ENCODE measurements at regions not wholly inside any gene's neighbourhood (a gene's known extent, or its start where the extent isn't known, plus 50 kb on each side); places are given as distances from the start of the nearest gene placed in this dataset.

DNA sequence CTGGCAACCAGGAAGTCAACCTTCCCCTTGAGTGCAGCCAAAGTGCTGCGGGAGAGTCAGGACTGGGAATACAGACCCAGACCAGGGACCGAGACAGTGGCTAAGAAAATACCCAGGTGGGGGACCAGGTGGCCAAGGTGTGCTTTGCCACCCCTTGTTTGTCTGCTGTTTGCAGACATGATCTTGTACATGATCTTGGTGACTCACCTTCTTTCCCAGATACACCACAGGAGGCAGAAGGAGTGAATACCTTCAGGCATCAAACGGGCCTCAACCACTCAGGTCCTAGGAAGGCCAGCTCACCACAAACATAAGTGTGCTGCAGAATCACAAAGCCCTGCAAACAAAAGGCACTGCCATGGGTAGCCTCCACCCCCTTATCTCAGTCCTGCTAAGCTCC is 62.0 kb downstream of the CNGA2 start:
- TF ChIP-seq CTCF (conservative IDR thresholded peaks at IDR 0.05; ENCODE audit: low read depth, low read length) = no peak
- no peak overlapping the region for H3K4me3 ChIP-seq (ENCODE audit: low read length)
- no peak for DNase-seq (ENCODE audit: low read depth)

DNA sequence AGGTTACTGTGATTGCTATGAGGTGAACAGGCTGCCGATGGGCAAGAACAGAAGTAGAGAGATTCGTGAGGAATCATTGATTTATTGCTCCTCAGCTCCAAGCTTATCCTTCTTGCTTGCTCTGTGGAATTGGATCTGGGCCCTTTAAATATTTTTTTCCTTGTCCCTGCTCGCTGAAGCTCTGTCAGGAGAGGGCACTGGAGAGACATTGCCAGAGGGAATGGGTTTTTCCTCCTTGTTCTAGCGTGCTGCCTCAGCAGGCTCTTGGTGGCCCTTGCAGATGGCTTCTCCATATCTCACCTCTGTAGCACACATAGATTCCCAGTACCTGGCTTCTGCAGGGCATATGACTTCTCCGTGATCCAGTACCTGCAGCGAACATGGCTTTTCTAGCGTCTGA is 67.4 kb downstream of the CNGA2 start:
- H3K4me3 ChIP-seq (ENCODE audit: low read length) = no peak overlapping the region
- peak; percentile 20 for TF ChIP-seq CTCF (conservative IDR thresholded peaks at IDR 0.05; ENCODE audit: low read depth, low read length)
- DNase-seq (ENCODE audit: low read depth) = no peak

GRCh38 chrX:151806967-151807540 is 72.5 kb downstream of the CNGA2 start:
- no peak overlapping the region for H3K4me3 ChIP-seq (ENCODE audit: low read length)
- DNase-seq (ENCODE audit: low read depth) = no peak
- no peak for TF ChIP-seq CTCF (conservative IDR thresholded peaks at IDR 0.05; ENCODE audit: low read depth, low read length)

GRCh38 chrX:151812661-151813060 is 78.1 kb downstream of the CNGA2 start:
- no peak for TF ChIP-seq CTCF (conservative IDR thresholded peaks at IDR 0.05; ENCODE audit: low read depth, low read length)
- no peak overlapping the region for H3K4me3 ChIP-seq (ENCODE audit: low read length)
- no peak for DNase-seq (ENCODE audit: low read depth)

GRCh38 chrX:151814767-151815166 is 80.2 kb downstream of the CNGA2 start:
- no peak for DNase-seq (ENCODE audit: low read depth)
- no peak for TF ChIP-seq CTCF (conservative IDR thresholded peaks at IDR 0.05; ENCODE audit: low read depth, low read length)
- H3K4me3 ChIP-seq (ENCODE audit: low read length) = no peak overlapping the region

DNA sequence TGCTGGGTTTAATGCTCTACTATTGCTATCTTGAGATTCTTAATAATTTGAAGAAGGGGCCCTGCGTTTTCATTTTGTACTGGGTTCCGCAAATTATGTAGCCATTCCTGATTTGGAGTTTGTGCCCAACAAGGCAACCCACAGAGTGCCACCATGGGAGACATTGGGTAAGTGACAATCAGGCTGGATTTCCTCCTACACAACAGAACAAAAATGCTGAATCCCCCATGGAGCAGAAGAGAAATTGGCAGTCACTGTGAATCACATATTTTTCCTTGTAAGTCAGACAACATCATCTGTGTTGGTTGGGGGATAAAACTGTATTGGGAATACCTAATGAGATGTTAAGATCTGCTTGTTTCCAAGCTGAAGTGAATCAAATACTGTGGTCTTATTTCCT is 80.9 kb downstream of the CNGA2 start:
- no peak for TF ChIP-seq CTCF (conservative IDR thresholded peaks at IDR 0.05; ENCODE audit: low read depth, low read length)
- H3K4me3 ChIP-seq (ENCODE audit: low read length) = no peak overlapping the region
- DNase-seq (ENCODE audit: low read depth) = no peak

DNA sequence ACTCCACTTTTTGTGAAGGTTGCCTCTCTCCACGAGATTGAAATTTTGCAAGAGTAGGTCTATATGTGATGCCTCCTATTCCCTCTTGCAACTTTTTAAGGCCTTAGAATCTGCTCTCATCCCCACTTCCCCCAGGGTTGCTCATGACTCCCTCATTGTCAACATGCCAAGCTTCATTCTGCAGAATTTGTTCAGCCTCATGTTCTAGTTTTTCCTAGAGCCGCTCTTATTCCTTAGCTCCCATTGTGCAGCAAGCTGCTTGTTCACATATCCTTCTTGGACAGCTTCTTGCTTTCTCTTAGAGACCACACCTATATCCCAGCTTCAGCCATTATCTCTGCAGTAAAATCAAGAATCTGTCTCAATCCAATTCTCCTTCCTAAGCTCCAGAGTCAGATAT is 82.4 kb downstream of the CNGA2 start:
- DNase-seq (ENCODE audit: low read depth) = no peak
- no peak overlapping the region for H3K4me3 ChIP-seq (ENCODE audit: low read length)
- TF ChIP-seq CTCF (conservative IDR thresholded peaks at IDR 0.05; ENCODE audit: low read depth, low read length) = no peak

Measured in retinal pigment epithelial cell (primary cell).